ENCODE measurements at regions not wholly inside any gene's neighbourhood (a gene's known extent, or its start where the extent isn't known, plus 50 kb on each side); places are given as distances from the start of the nearest gene placed in this dataset.
A peak's percentile ranks its signal among the peaks of the same experiment; 100 is the strongest.
"Not testable (repeated sequence)": the region's sequence is repeated elsewhere in the genome, so short reads cannot be mapped to it uniquely, and the experiment has no call there.

- no peak for DNase-seq
- intact Hi-C loops (cut with DNase I): no loop called here
These were observed 92.6 kb upstream of the PODXL start for GRCh38 chr7:131649003-131649541.

- intact Hi-C loops (cut with DNase I): no loop called here
These were observed 92.1 kb upstream of the PODXL start for GRCh38 chr7:131648491-131648890.

GRCh38 chr7:131646203-131646602 is 89.8 kb upstream of the PODXL start:
- DNase-seq: no peak
- intact Hi-C loops (cut with DNase I): no loop called here

More at GRCh38 chr7:131648491-131648890, 92.1 kb upstream of the PODXL start:
- DNase-seq: no peak

- intact Hi-C loops (cut with DNase I): no loop called here
- no peak for DNase-seq
These were observed 86.0 kb upstream of the PODXL start for GRCh38 chr7:131642429-131642828.

- intact Hi-C loops (cut with DNase I): no loop called here
- DNase-seq: no peak
These were observed 84.3 kb upstream of the PODXL start for GRCh38 chr7:131640686-131641085.

GRCh38 chr7:131638641-131639430 is 82.4 kb upstream of the PODXL start:
- no peak for DNase-seq
- intact Hi-C loops (cut with DNase I): no loop called here

- intact Hi-C loops (cut with DNase I): no loop called here
- DNase-seq: no peak
These were observed 81.4 kb upstream of the PODXL start for GRCh38 chr7:131637859-131638258.

- no peak for DNase-seq
- intact Hi-C loops (cut with DNase I): no loop called here
These were observed 79.7 kb upstream of the PODXL start for GRCh38 chr7:131636092-131636491.

- DNase-seq; intact Hi-C loops (cut with DNase I): not testable (repeated sequence)
These were observed 77.8 kb upstream of the PODXL start for GRCh38 chr7:131634197-131634596.

- intact Hi-C loops (cut with DNase I): no loop called here
- no peak for DNase-seq
These were observed 77.0 kb upstream of the PODXL start for GRCh38 chr7:131633342-131633843.

- DNase-seq: no peak
These were observed 74.0 kb upstream of the PODXL start for GRCh38 chr7:131630427-131630826.

GRCh38 chr7:131629217-131629882 is 72.9 kb upstream of the PODXL start:
- intact Hi-C loops (cut with DNase I): no loop called here
- DNase-seq: no peak

More at GRCh38 chr7:131630427-131630826, 74.0 kb upstream of the PODXL start:
- intact Hi-C loops (cut with DNase I): no loop called here

- intact Hi-C loops (cut with DNase I): no loop called here
- DNase-seq: peak in 3 of 42 donors; percentile 13 to 39 (median 13)
These were observed 72.2 kb upstream of the PODXL start for GRCh38 chr7:131628634-131629033.

GRCh38 chr7:131627735-131628190 is 71.3 kb upstream of the PODXL start:
- intact Hi-C loops (cut with DNase I): no loop called here

GRCh38 chr7:131626643-131627042 is 70.2 kb upstream of the PODXL start:
- DNase-seq: no peak
- intact Hi-C loops (cut with DNase I): no loop called here

More at GRCh38 chr7:131627735-131628190, 71.3 kb upstream of the PODXL start:
- DNase-seq: no peak

GRCh38 chr7:131625817-131626372 is 69.5 kb upstream of the PODXL start:
- DNase-seq: no peak
- intact Hi-C loops (cut with DNase I): no loop called here

GRCh38 chr7:131625345-131625744 is 68.9 kb upstream of the PODXL start:
- DNase-seq; intact Hi-C loops (cut with DNase I): not testable (repeated sequence)

GRCh38 chr7:131624536-131624935 is 68.1 kb upstream of the PODXL start:
- DNase-seq: no peak
- intact Hi-C loops (cut with DNase I): no loop called here

- intact Hi-C loops (cut with DNase I): no loop called here
- no peak for DNase-seq
These were observed 66.7 kb upstream of the PODXL start for GRCh38 chr7:131623154-131623553.

- intact Hi-C loops (cut with DNase I): no loop called here
- DNase-seq: no peak
These were observed 65.2 kb upstream of the PODXL start for GRCh38 chr7:131621652-131622051.
